WTC11 (cell line): ENCODE measurements at regions not wholly inside any gene's neighbourhood (a gene's known extent, or its start where the extent isn't known, plus 50 kb on each side); places are given as distances from the start of the nearest gene placed in this dataset.

Source experiments
- ATAC-seq: fragments of 200-7000 bp; cut with Tn5 transposase; 2 replicates; pipeline ENCODE4 v1.10.0; 2021; ENCODE audit warnings: mild to moderate bottlenecking, moderate library complexity
- CTCF ChIA-PET: fragments of 300-600 bp; sonication (Branson Sonifier 250); formaldehyde crosslinking; loops from one replicate; lab custom pipeline; 2021; ENCODE audit warnings: antibody characterized with exemption; lab: Charles Lee
- POLR2A ChIA-PET: fragments of 350-600 bp; sonication (Branson Sonifier 250); formaldehyde crosslinking; loops from one replicate; lab custom pipeline; 2021; ENCODE audit warnings: antibody characterized with exemption; lab: Charles Lee
- DNase-seq: peaks from one replicate; pipeline ENCODE4 v3.0.0; 2021; ENCODE audit warnings: low spot score
- H3K27ac Mint-ChIP-seq: 2 replicates; pipeline ENCODE4 v1.8.0; 2021; ENCODE audit warnings: mixed read lengths
- H3K27me3 Mint-ChIP-seq: 2 replicates; pipeline ENCODE4 v1.8.0; 2021; ENCODE audit warnings: low read depth, mild to moderate bottlenecking, moderate library complexity, mixed read lengths
- H3K36me3 Mint-ChIP-seq: 2 replicates; pipeline ENCODE4 v1.8.0; 2021; ENCODE audit warnings: mixed read lengths
- H3K4me1 Mint-ChIP-seq: 2 replicates; pipeline ENCODE4 v1.8.0; 2022; ENCODE audit warnings: mixed read lengths
- H3K4me3 Mint-ChIP-seq: 2 replicates; pipeline ENCODE4 v1.8.0; 2021; ENCODE audit warnings: mild to moderate bottlenecking, moderate library complexity, mixed read lengths
- H3K9me3 Mint-ChIP-seq: 2 replicates; pipeline ENCODE4 v1.8.0; 2021; ENCODE audit warnings: mixed read lengths
- CREB1 ChIP-seq: sonication (generic); formaldehyde crosslinking; IDR thresholded peaks from 2 replicates; pipeline ENCODE4 v1.8.0; 2023; ENCODE audit warnings: mild to moderate bottlenecking, missing genetic modification reagents
- ELF4 ChIP-seq: sonication (generic); formaldehyde crosslinking; IDR thresholded peaks from 2 replicates; pipeline ENCODE4 v1.8.1; 2022; ENCODE audit warnings: low read depth, mild to moderate bottlenecking, moderate library complexity, missing genetic modification reagents
- EMX1 ChIP-seq: fragments of 250-450 bp; sonication (Bioruptor Pico); IDR thresholded peaks from 2 replicates; pipeline ENCODE4 v1.8.0; 2021; ENCODE audit warnings: mild to moderate bottlenecking
- ETV6 ChIP-seq: sonication (generic); formaldehyde crosslinking; IDR thresholded peaks from 2 replicates; pipeline ENCODE4 v1.8.1; 2022; ENCODE audit warnings: mild to moderate bottlenecking, missing genetic modification reagents
- FOXP1 ChIP-seq: sonication (generic); formaldehyde crosslinking; IDR thresholded peaks from 2 replicates; pipeline ENCODE4 v1.8.0; 2022; ENCODE audit warnings: missing genetic modification reagents, mild to moderate bottlenecking, moderate library complexity, borderline replicate concordance
- GABPB1 ChIP-seq: sonication (generic); formaldehyde crosslinking; IDR thresholded peaks from 2 replicates; pipeline ENCODE4 v1.8.1; 2023; ENCODE audit warnings: mild to moderate bottlenecking, missing genetic modification reagents
- PRRX2 ChIP-seq: fragments of 250-450 bp; sonication (Bioruptor Pico); IDR thresholded peaks from 2 replicates; pipeline ENCODE4 v1.8.0; 2021; ENCODE audit warnings: mild to moderate bottlenecking
- RELA ChIP-seq: sonication (generic); formaldehyde crosslinking; IDR thresholded peaks from 2 replicates; pipeline ENCODE4 v1.8.1; 2022; ENCODE audit warnings: missing genetic modification reagents, mild to moderate bottlenecking, borderline replicate concordance
- SOX15 ChIP-seq: fragments of 250-450 bp; sonication (Bioruptor Pico); IDR thresholded peaks from 2 replicates; pipeline ENCODE4 v1.9.0; 2021; ENCODE audit warnings: mild to moderate bottlenecking
- SP1 ChIP-seq: sonication (generic); formaldehyde crosslinking; conservative IDR thresholded peaks from 2 replicates; pipeline ENCODE4 v1.8.1; 2022; ENCODE audit warnings: missing genetic modification reagents
- ZBTB21 ChIP-seq: sonication (generic); formaldehyde crosslinking; IDR thresholded peaks from 2 replicates; pipeline ENCODE4 v1.8.1; 2023; ENCODE audit warnings: mild to moderate bottlenecking, missing genetic modification reagents, borderline replicate concordance
- ZNF121 ChIP-seq: sonication (generic); formaldehyde crosslinking; IDR thresholded peaks from 2 replicates; pipeline ENCODE4 v1.8.0; 2023; ENCODE audit warnings: missing genetic modification reagents
- ZNF138 ChIP-seq: sonication (generic); formaldehyde crosslinking; conservative IDR thresholded peaks from 2 replicates; pipeline ENCODE4 v1.8.1; 2022; ENCODE audit warnings: mild to moderate bottlenecking, moderate library complexity, missing genetic modification reagents
- ZNF317 ChIP-seq: sonication (generic); formaldehyde crosslinking; IDR thresholded peaks from 2 replicates; pipeline ENCODE4 v1.8.1; 2023; ENCODE audit warnings: low read depth, mild to moderate bottlenecking, moderate library complexity, missing genetic modification reagents, borderline replicate concordance
- TF ChIP-seq, protein P1 (sequence below): fragments of 250-450 bp; sonication (Bioruptor Pico); IDR thresholded peaks from 2 replicates; pipeline ENCODE4 v1.9.0; 2021; ENCODE audit warnings: mild to moderate bottlenecking, borderline replicate concordance
- TF ChIP-seq, protein P2 (sequence below): sonication (generic); formaldehyde crosslinking; IDR thresholded peaks from 2 replicates; pipeline ENCODE4 v1.8.0; 2023; ENCODE audit warnings: missing genetic modification reagents
- TF ChIP-seq, protein P3 (sequence below): fragments of 250-450 bp; sonication (Bioruptor Pico); IDR thresholded peaks from 2 replicates; pipeline ENCODE4 v1.9.0; 2021; ENCODE audit warnings: mild to moderate bottlenecking
- TF ChIP-seq, protein P4 (sequence below): sonication (generic); formaldehyde crosslinking; IDR thresholded peaks from 2 replicates; pipeline ENCODE4 v1.8.0; 2022; ENCODE audit warnings: mild to moderate bottlenecking, missing genetic modification reagents
- TF ChIP-seq, protein P5 (sequence below): sonication (generic); formaldehyde crosslinking; IDR thresholded peaks from 2 replicates; pipeline ENCODE4 v1.8.1; 2023; ENCODE audit warnings: mild to moderate bottlenecking, moderate library complexity, missing genetic modification reagents
- TF ChIP-seq, protein P6 (sequence below): sonication (generic); formaldehyde crosslinking; IDR thresholded peaks from 2 replicates; pipeline ENCODE4 v1.8.0; 2023; ENCODE audit warnings: missing genetic modification reagents, mild to moderate bottlenecking, borderline replicate concordance
- TF ChIP-seq, protein P7 (sequence below): sonication (generic); formaldehyde crosslinking; IDR thresholded peaks from 2 replicates; pipeline ENCODE4 v1.8.1; 2022; ENCODE audit warnings: low read depth, missing genetic modification reagents, borderline replicate concordance

DNA sequence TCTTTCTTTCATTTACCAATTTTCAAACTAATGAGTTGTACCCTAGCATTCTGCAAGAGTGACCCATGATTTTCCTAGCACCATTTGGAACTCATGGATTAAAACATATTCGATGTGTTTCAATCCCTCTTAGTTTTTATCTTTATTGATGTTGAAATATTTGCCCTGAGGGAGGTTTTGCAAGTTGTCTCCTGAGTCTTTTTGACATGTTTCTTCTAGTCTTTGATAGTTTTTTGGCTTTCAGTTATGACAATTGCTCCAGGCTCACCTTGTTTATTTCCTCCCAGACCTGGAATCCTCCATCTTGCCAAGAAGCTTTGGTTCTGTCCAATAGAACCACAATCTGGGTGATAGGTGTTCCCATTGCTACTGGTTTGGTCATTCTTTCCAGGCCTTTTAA lies 327.8 kb downstream of the WDR11 start (continued):
- TF ChIP-seq, protein P1, sequence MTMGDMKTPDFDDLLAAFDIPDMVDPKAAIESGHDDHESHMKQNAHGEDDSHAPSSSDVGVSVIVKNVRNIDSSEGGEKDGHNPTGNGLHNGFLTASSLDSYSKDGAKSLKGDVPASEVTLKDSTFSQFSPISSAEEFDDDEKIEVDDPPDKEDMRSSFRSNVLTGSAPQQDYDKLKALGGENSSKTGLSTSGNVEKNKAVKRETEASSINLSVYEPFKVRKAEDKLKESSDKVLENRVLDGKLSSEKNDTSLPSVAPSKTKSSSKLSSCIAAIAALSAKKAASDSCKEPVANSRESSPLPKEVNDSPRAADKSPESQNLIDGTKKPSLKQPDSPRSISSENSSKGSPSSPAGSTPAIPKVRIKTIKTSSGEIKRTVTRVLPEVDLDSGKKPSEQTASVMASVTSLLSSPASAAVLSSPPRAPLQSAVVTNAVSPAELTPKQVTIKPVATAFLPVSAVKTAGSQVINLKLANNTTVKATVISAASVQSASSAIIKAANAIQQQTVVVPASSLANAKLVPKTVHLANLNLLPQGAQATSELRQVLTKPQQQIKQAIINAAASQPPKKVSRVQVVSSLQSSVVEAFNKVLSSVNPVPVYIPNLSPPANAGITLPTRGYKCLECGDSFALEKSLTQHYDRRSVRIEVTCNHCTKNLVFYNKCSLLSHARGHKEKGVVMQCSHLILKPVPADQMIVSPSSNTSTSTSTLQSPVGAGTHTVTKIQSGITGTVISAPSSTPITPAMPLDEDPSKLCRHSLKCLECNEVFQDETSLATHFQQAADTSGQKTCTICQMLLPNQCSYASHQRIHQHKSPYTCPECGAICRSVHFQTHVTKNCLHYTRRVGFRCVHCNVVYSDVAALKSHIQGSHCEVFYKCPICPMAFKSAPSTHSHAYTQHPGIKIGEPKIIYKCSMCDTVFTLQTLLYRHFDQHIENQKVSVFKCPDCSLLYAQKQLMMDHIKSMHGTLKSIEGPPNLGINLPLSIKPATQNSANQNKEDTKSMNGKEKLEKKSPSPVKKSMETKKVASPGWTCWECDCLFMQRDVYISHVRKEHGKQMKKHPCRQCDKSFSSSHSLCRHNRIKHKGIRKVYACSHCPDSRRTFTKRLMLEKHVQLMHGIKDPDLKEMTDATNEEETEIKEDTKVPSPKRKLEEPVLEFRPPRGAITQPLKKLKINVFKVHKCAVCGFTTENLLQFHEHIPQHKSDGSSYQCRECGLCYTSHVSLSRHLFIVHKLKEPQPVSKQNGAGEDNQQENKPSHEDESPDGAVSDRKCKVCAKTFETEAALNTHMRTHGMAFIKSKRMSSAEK = no peak
- TF ChIP-seq CREB1 (no peak), SP1 (no peak)
- TF ChIP-seq, protein P2, sequence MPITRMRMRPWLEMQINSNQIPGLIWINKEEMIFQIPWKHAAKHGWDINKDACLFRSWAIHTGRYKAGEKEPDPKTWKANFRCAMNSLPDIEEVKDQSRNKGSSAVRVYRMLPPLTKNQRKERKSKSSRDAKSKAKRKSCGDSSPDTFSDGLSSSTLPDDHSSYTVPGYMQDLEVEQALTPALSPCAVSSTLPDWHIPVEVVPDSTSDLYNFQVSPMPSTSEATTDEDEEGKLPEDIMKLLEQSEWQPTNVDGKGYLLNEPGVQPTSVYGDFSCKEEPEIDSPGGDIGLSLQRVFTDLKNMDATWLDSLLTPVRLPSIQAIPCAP (CRISPR knock-in tag) = no peak

DNA sequence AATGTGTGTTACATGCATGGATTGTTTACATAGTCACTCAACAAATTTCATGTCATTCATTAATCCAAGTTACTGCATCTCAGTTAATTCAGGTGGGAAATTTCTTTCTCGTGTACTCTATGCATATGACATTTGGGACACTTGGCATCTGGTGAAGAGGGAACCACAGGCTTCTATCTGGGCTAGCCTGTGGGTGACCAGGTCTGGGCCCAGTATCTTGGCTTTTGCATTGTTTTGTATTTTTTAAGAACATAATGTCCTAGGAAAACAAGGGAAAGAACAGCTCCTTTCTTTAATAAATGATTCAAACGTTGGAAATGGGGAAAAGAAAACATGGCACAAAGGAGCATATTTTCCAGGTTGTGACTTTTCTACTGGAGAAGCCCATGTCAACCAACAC lies 331.1 kb downstream of the WDR11 start:
- ChIA-PET CTCF (no interaction called here), POLR2A (no interaction called here)
- ATAC-seq (no peak), DNase-seq (no peak)
- H3K4me3 Mint-ChIP-seq = no peak overlapping the region
- no peaks in the 10 kb centered on the region for H3K36me3 Mint-ChIP-seq
- H3K27me3 Mint-ChIP-seq = no peaks in the 10 kb centered on the region
- no peak overlapping the region for H3K27ac Mint-ChIP-seq
- H3K4me1 Mint-ChIP-seq = peaks cover 6% of the 10 kb centered on the region; the same call in 1 of the 2 replicates
- TF ChIP-seq ETV6 (CRISPR knock-in tag) = no peak
- TF ChIP-seq, protein P3, sequence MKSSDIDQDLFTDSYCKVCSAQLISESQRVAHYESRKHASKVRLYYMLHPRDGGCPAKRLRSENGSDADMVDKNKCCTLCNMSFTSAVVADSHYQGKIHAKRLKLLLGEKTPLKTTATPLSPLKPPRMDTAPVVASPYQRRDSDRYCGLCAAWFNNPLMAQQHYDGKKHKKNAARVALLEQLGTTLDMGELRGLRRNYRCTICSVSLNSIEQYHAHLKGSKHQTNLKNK = no peak
- TF ChIP-seq GABPB1 (CRISPR knock-in tag) = no peak
- TF ChIP-seq FOXP1 (CRISPR knock-in tag) = no peak
- TF ChIP-seq EMX1 (CRISPR knock-in tag) = no peak
- no peak for TF ChIP-seq SOX15 (CRISPR knock-in tag)
- TF ChIP-seq ELF4 = no peak
- TF ChIP-seq, protein P4, sequence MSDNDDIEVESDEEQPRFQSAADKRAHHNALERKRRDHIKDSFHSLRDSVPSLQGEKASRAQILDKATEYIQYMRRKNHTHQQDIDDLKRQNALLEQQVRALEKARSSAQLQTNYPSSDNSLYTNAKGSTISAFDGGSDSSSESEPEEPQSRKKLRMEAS = no peak
- TF ChIP-seq PRRX2 (CRISPR knock-in tag) = no peak
- TF ChIP-seq ZNF138 = no peak
- no peaks in the 10 kb centered on the region for H3K9me3 Mint-ChIP-seq

DNA sequence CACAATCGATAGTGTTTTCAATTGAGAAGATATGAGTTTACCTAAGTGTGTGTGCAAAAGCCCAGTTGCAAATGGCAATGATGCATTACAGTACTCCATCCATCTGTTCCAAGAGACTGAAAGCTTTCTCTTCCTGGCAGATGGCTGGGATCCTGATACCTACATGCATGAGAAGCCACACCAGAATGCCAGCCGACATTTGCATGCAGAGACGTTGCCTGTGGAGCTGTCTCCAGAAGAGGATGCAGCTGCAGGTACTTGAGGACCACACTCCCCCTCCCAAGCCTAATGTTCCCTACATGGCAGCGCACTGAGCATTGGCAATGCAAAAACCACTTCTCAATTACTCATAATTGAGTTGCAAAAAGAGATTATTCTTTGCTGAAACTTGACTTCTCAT lies 332.1 kb downstream of the WDR11 start:
- H3K36me3 Mint-ChIP-seq = no peaks in the 10 kb centered on the region
- H3K4me3 Mint-ChIP-seq = no peak overlapping the region
- DNase-seq = no peak
- no peak overlapping the region for H3K27ac Mint-ChIP-seq
- POLR2A ChIA-PET = no interaction called here
- no peak for ATAC-seq
- peaks cover 10% of the 10 kb centered on the region; the same call in 1 of the 2 replicates for H3K4me1 Mint-ChIP-seq
- H3K27me3 Mint-ChIP-seq = no peaks in the 10 kb centered on the region
- CTCF ChIA-PET = no interaction called here
- no peaks in the 10 kb centered on the region for H3K9me3 Mint-ChIP-seq
- TF ChIP-seq, protein P5, sequence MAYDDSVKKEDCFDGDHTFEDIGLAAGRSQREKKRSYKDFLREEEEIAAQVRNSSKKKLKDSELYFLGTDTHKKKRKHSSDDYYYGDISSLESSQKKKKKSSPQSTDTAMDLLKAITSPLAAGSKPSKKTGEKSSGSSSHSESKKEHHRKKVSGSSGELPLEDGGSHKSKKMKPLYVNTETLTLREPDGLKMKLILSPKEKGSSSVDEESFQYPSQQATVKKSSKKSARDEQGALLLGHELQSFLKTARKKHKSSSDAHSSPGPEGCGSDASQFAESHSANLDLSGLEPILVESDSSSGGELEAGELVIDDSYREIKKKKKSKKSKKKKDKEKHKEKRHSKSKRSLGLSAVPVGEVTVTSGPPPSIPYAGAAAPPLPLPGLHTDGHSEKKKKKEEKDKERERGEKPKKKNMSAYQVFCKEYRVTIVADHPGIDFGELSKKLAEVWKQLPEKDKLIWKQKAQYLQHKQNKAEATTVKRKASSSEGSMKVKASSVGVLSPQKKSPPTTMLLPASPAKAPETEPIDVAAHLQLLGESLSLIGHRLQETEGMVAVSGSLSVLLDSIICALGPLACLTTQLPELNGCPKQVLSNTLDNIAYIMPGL (CRISPR knock-in tag) = no peak
- TF ChIP-seq ZNF317 (CRISPR knock-in tag) (no peak), ZBTB21 (CRISPR knock-in tag) (no peak), RELA (CRISPR knock-in tag) (no peak), ZNF121 (CRISPR knock-in tag) (no peak), ZNF138 (no peak)
- TF ChIP-seq, protein P6, sequence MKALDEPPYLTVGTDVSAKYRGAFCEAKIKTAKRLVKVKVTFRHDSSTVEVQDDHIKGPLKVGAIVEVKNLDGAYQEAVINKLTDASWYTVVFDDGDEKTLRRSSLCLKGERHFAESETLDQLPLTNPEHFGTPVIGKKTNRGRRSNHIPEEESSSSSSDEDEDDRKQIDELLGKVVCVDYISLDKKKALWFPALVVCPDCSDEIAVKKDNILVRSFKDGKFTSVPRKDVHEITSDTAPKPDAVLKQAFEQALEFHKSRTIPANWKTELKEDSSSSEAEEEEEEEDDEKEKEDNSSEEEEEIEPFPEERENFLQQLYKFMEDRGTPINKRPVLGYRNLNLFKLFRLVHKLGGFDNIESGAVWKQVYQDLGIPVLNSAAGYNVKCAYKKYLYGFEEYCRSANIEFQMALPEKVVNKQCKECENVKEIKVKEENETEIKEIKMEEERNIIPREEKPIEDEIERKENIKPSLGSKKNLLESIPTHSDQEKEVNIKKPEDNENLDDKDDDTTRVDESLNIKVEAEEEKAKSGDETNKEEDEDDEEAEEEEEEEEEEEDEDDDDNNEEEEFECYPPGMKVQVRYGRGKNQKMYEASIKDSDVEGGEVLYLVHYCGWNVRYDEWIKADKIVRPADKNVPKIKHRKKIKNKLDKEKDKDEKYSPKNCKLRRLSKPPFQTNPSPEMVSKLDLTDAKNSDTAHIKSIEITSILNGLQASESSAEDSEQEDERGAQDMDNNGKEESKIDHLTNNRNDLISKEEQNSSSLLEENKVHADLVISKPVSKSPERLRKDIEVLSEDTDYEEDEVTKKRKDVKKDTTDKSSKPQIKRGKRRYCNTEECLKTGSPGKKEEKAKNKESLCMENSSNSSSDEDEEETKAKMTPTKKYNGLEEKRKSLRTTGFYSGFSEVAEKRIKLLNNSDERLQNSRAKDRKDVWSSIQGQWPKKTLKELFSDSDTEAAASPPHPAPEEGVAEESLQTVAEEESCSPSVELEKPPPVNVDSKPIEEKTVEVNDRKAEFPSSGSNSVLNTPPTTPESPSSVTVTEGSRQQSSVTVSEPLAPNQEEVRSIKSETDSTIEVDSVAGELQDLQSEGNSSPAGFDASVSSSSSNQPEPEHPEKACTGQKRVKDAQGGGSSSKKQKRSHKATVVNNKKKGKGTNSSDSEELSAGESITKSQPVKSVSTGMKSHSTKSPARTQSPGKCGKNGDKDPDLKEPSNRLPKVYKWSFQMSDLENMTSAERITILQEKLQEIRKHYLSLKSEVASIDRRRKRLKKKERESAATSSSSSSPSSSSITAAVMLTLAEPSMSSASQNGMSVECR (CRISPR knock-in tag) = no peak
- TF ChIP-seq, protein P7, sequence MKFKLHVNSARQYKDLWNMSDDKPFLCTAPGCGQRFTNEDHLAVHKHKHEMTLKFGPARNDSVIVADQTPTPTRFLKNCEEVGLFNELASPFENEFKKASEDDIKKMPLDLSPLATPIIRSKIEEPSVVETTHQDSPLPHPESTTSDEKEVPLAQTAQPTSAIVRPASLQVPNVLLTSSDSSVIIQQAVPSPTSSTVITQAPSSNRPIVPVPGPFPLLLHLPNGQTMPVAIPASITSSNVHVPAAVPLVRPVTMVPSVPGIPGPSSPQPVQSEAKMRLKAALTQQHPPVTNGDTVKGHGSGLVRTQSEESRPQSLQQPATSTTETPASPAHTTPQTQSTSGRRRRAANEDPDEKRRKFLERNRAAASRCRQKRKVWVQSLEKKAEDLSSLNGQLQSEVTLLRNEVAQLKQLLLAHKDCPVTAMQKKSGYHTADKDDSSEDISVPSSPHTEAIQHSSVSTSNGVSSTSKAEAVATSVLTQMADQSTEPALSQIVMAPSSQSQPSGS (CRISPR knock-in tag) = no peak
